Astrocyte of the spinal cord (primary cell): ENCODE measurements at regions not wholly inside any gene's neighbourhood (a gene's known extent, or its start where the extent isn't known, plus 50 kb on each side); places are given as distances from the start of the nearest gene placed in this dataset.

Source experiments
- DNase-seq: peaks from one replicate; pipeline ENCODE4 v3.0.0; 2011; ENCODE audit warnings: low read depth, low spot score
- H3K4me3 ChIP-seq: 2 replicates; pipeline ENCODE4 v1.5.1; 2011; ENCODE audit warnings: low read depth, mild to moderate bottlenecking, low read length, moderate library complexity
- CTCF ChIP-seq: IDR thresholded peaks from 2 replicates; pipeline ENCODE4 v1.5.1; 2012; ENCODE audit warnings: low read depth, mild to moderate bottlenecking, low read length, inconsistent platforms
- in situ Hi-C: cut with HindIII; loops from 2 replicates; pipeline ENCODE4 v1.10.0; 2017; ENCODE audit warnings: low sequenced_read_pairs

DNA sequence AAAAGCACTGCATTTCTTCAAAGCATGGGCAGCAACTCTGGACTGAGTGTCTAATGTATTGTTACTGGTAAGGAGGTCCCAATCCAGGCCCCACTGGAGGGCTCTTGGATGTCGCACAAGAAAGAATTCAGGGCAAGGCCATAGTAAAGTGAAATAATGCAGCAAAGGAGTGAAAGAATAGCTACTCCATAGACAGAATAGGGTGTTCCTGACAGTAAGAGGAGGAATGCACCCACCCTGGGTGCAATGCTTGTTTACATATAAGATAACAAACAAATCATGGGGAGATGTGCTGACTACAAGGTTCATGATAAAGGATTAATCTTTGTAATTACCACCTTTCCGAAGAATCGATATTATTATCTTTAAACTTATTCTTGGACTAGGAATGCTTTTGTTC is 58.8 kb upstream of the ABCC4 start:
- H3K4me3 ChIP-seq = no peak overlapping the region
- no peak for DNase-seq
- TF ChIP-seq CTCF = no peak
- in situ Hi-C loops = no loop called here

DNA sequence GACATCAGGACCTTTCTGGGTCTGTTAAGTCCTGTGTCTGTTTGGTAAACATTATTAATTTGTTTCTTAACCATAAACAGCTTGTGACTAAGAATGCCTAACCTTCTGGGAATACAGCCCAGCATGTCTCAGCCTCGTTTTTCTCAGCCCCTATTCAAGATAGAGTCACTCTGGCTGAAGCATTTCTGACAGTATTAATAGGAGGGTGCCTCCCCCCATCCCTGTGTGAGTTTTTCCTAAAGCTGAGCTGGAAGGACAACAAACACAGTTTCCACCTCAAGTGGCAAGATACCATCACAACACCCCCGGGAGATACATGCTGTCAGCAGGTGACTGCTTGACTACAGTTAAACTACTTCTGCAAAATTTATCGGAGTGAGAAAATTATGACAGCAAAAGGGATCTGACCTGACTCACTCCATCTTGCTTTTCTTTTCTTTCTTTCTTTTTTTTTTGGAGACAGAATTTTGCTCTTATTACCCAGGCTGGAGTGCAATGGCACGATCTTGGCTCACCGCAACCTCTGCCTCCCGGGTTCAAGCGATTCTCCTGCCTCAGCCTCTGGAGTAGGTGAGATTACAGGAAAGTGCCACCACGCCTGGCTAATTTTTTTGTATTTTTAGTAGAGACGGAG is 59.3 kb upstream of the ABCC4 start:
- TF ChIP-seq CTCF = no peak
- no peak overlapping the region for H3K4me3 ChIP-seq
- no peak for DNase-seq
- in situ Hi-C loops = no loop called here

DNA sequence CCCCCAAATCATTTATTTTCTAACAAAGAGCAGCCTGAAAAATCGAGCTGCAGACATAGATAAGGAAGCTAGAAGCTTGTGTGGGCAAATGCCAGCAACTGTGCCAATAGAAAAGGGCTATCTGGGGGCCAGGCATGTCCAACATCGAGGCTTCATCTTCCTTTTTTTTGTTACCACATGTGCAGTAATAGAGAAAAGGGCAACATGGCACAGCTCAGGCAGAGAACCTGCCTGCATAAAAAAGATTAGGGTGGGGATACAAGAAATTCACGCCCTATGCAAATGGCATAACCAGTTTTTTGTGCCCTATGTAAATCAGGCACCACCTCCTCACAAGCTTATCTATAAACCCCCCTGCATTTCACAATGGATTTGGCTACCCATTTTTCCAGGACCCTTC is 60.4 kb upstream of the ABCC4 start:
- TF ChIP-seq CTCF = no peak
- in situ Hi-C loops = no loop called here
- no peak for DNase-seq
- no peak overlapping the region for H3K4me3 ChIP-seq

- in situ Hi-C loops = no loop called here
- H3K4me3 ChIP-seq = no peak overlapping the region
- no peak for DNase-seq
- TF ChIP-seq CTCF = no peak
Measured at GRCh38 chr13:95362666-95363065, 61.4 kb upstream of the ABCC4 start.

DNA sequence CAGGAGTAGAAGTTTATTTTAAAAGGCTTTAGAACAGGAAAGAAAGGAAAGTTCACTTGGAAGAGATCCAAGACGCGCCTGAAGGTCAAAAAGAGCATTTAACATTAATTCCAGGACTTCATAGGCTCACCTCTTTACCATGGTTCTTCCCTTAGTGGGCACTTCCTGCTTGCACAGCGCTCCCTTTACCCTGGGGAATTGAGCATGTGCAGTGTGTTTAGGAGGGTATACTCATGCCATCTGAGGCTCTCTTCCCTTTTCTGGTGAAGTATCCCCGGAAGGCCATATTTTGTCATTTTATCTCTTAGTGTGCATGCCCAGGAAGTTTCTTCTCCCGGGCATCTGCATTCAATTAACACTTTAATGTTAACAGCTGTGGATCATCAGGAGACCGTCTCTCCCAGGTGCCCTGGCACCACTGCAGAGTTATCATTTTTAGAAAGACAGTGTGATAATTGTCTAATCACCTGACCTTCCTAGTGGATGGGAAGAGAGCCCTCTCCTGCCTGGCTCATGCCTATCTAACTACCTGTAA is 66.1 kb upstream of the ABCC4 start:
- no peak for TF ChIP-seq CTCF
- DNase-seq = no peak
- H3K4me3 ChIP-seq = no peak overlapping the region
- in situ Hi-C loops = no loop called here

GRCh38 chr13:95368998-95369397 is 67.7 kb upstream of the ABCC4 start:
- no peak overlapping the region for H3K4me3 ChIP-seq
- in situ Hi-C loops = no loop called here
- DNase-seq = no peak
- no peak for TF ChIP-seq CTCF

- in situ Hi-C loops = no loop called here
- DNase-seq = no peak
- TF ChIP-seq CTCF = no peak
- H3K4me3 ChIP-seq = no peak overlapping the region
Measured at GRCh38 chr13:95375706-95376105, 74.5 kb upstream of the ABCC4 start.
